ENCODE measurements at regions not wholly inside any gene's neighbourhood (a gene's known extent, or its start where the extent isn't known, plus 50 kb on each side); places are given as distances from the start of the nearest gene placed in this dataset.
A peak's percentile ranks its signal among the peaks of the same experiment; 100 is the strongest.
"Not testable (repeated sequence)": the region's sequence is repeated elsewhere in the genome, so short reads cannot be mapped to it uniquely, and the experiment has no call there.

- WGBS, 2 donors: 0% methylated on average over 38 of the region's 48 CpGs; no CpG with 5 or more reads in 1 of the 2 donors
- not testable (repeated sequence) for H3K27me3 ChIP-seq
These were observed 1707.8 kb downstream of the SPATA31A7 start for GRCh38 chr9:62897411-62898225.

GRCh38 chr9:62899666-62900065, 1709.8 kb downstream of the SPATA31A7 start:
- not testable (repeated sequence) for H3K36me3 ChIP-seq; H3K4me3 ChIP-seq; H3K27me3 ChIP-seq; H3K4me1 ChIP-seq; H3K27ac ChIP-seq; ATAC-seq (ENCODE audit: low FRiP score in 2 of 2); DNase-seq; H3K9me3 ChIP-seq
- 91 to 95% methylated on average over 2 to 4 of the region's 4 CpGs for WGBS, 2 donors

More at GRCh38 chr9:62897411-62898225, 1707.8 kb downstream of the SPATA31A7 start:
- DNase-seq: peak; percentile 41 to 88
- TF ChIP-seq POLR2AphosphoS5 (IDR thresholded peaks at IDR 0.05) (peak in 1 of 2 donors; percentile 58), POLR2A (IDR thresholded peaks at IDR 0.05) (peak in 1 of 4 donors; percentile 55)
- H3K36me3 ChIP-seq; H3K4me1 ChIP-seq; H3K9me3 ChIP-seq; ATAC-seq (ENCODE audit: low FRiP score in 2 of 2): not testable (repeated sequence)
- H3K27ac ChIP-seq: peak overlapping the region; percentile 60 to 87 (median 72)
- H3K4me3 ChIP-seq: peak overlapping the region; percentile 32 to 55 (median 38)

DNA sequence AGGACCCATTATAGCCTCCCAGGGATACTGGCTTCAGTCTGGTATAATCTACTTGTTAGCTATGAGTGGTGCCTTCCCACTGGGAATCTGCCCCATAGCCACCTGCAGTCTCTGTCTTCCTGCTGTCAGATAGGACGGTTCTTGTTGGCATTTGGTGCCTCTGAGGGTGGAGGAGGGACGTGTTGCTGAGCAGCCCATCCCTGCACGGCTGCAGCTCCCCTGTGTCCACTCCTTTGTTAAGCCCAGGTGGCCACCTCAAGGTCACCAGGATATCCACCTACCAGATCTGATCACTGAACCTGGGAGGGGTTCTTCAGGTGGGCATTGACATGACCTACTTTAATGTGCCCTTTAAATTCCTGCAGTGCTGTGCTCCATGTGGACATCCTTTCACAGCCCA, 1714.2 kb downstream of the SPATA31A7 start:
- DNase-seq: peak in 1 of 2 donors; percentile 15

DNA sequence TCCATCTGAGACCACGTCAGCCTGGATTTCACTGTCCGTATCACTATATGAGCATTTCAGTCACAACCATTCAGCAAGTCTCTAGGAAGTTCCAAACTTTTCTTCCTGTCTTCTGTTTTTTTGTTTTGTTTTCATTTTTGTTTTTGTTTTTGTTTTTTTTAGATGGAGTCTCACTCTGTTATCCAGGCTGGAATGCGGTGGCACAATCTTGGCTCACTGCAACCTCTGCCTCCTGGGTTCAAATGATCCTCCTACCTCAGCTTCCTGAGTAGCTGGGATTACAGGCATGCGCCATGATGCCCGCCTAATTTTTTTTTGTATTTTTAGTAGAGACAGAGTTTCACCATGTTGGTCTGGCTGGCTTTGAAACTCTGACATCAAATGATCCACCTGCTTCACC, 1715.9 kb downstream of the SPATA31A7 start:
- not testable (repeated sequence) for H3K36me3 ChIP-seq; DNase-seq; ATAC-seq (ENCODE audit: low FRiP score in 2 of 2); H3K9me3 ChIP-seq; H3K4me1 ChIP-seq; H3K27me3 ChIP-seq; H3K4me3 ChIP-seq; H3K27ac ChIP-seq
- 96 to 97% methylated on average over 3 of the region's 5 CpGs for WGBS, 2 donors

More for the DNA sequence above, 1714.2 kb downstream of the SPATA31A7 start:
- not testable (repeated sequence) for H3K4me3 ChIP-seq; ATAC-seq (ENCODE audit: low FRiP score in 2 of 2); H3K27ac ChIP-seq; H3K36me3 ChIP-seq; H3K4me1 ChIP-seq; H3K9me3 ChIP-seq; H3K27me3 ChIP-seq
- 92 to 100% methylated on average over 3 of the region's 3 CpGs for WGBS, 2 donors

DNA sequence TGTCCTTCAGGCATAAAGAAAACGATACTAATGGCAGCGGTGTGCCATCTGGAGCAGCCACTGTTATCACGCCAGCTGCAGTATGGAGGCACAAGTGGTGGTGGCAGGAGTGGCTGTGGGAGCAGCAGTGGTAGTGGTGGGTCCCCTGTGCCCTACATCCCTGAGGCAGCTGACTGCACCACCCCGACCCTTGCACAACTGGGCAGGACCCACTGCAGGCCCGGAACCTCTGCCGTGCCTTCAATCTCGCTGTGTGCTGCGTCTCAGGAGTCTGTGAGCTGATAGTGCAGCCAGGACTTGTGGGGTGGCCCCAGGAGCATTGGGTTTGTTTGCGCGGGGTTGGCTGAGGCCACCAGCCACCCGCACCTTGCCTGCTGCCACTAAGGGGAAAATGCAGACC, 1718.0 kb downstream of the SPATA31A7 start:
- H3K36me3 ChIP-seq; H3K27ac ChIP-seq; ATAC-seq (ENCODE audit: low FRiP score in 2 of 2); H3K4me3 ChIP-seq; H3K9me3 ChIP-seq; H3K27me3 ChIP-seq; H3K4me1 ChIP-seq: not testable (repeated sequence)
- WGBS, 2 donors: 90% methylated on average over 7 of the region's 11 CpGs; no CpG with 5 or more reads in 1 of the 2 donors
- DNase-seq: peak in 1 of 2 donors; percentile 49

DNA sequence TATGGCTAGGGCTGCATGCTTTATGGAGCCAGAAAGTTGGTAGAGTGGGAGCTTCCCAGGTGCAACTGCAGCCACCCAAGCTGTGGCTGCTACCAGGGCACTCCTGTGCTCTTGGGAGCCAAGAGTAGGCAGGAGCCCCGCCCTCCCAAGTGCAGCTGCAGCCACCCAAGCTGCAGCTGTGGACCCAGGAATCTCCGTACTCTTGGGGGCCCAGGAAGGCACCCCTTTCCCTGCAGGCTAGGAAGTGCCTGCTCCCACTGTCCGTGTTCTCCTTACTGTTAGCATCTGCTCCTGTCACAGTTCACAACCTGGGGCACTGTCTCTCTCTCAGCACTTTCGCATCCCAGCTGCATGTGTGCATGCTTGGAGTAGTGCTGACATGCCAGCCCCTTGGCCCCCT, 1718.4 kb downstream of the SPATA31A7 start:
- not testable (repeated sequence) for H3K36me3 ChIP-seq; H3K27ac ChIP-seq; H3K4me3 ChIP-seq; ATAC-seq (ENCODE audit: low FRiP score in 2 of 2); H3K9me3 ChIP-seq; H3K4me1 ChIP-seq; H3K27me3 ChIP-seq
- WGBS, 2 donors: no CpG with 5 or more reads among the region's 4 CpGs
- peak in 1 of 2 donors; percentile 32 for DNase-seq

GRCh38 chr9:62909447-62909846, 1719.6 kb downstream of the SPATA31A7 start:
- not testable (repeated sequence) for H3K4me3 ChIP-seq; H3K27me3 ChIP-seq; H3K36me3 ChIP-seq; H3K4me1 ChIP-seq; DNase-seq; H3K9me3 ChIP-seq; H3K27ac ChIP-seq; ATAC-seq (ENCODE audit: low FRiP score in 2 of 2)
- WGBS, 2 donors: 82 to 89% methylated on average over 4 to 6 of the region's 8 CpGs

- not testable (repeated sequence) for DNase-seq; ATAC-seq (ENCODE audit: low FRiP score in 2 of 2); H3K27ac ChIP-seq; H3K4me3 ChIP-seq; H3K4me1 ChIP-seq; H3K27me3 ChIP-seq; H3K9me3 ChIP-seq; H3K36me3 ChIP-seq
- WGBS, 2 donors: no CpG with 5 or more reads among the region's 4 CpGs
These were observed 1722.4 kb downstream of the SPATA31A7 start for GRCh38 chr9:62912278-62912677.

- DNase-seq: peak; percentile 6 to 25
- H3K4me3 ChIP-seq: peak overlapping the region in 1 of 4 donors; percentile 21
- not testable (repeated sequence) for ATAC-seq (ENCODE audit: low FRiP score in 2 of 2); H3K4me1 ChIP-seq; H3K9me3 ChIP-seq; H3K27me3 ChIP-seq; H3K36me3 ChIP-seq; H3K27ac ChIP-seq
- 49 to 50% methylated on average over 11 to 13 of the region's 21 CpGs for WGBS, 2 donors
These were observed 1725.3 kb downstream of the SPATA31A7 start for GRCh38 chr9:62915168-62915567.

DNA sequence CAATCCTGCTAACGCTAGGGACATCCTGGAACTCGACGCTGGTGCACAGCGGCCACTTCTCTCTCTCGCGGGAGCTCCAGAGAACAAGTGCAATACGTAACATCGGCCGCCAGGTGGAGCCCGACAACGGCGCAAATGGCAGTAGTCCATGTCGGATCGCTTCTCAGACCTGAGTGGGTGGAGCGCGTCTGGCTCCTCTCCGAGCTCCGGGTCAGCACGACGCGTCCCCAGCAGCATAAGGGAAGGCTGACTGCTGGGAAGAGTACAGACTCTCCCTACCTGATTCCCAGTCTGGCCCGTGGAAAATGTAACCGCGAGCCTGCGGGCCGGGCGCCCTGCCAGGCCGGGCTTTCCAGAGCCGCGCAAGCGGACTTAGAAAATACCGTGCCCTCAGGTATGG, 1725.8 kb downstream of the SPATA31A7 start:
- not testable (repeated sequence) for H3K36me3 ChIP-seq, H3K9me3 ChIP-seq, H3K27ac ChIP-seq, H3K4me3 ChIP-seq, H3K4me1 ChIP-seq, H3K27me3 ChIP-seq
- no CpG with 5 or more reads among the region's 32 CpGs for WGBS, 2 donors
- ATAC-seq (ENCODE audit: low FRiP score in 2 of 2): peak; percentile 97 to 100
- DNase-seq: peak in 1 of 2 donors; percentile 10

DNA sequence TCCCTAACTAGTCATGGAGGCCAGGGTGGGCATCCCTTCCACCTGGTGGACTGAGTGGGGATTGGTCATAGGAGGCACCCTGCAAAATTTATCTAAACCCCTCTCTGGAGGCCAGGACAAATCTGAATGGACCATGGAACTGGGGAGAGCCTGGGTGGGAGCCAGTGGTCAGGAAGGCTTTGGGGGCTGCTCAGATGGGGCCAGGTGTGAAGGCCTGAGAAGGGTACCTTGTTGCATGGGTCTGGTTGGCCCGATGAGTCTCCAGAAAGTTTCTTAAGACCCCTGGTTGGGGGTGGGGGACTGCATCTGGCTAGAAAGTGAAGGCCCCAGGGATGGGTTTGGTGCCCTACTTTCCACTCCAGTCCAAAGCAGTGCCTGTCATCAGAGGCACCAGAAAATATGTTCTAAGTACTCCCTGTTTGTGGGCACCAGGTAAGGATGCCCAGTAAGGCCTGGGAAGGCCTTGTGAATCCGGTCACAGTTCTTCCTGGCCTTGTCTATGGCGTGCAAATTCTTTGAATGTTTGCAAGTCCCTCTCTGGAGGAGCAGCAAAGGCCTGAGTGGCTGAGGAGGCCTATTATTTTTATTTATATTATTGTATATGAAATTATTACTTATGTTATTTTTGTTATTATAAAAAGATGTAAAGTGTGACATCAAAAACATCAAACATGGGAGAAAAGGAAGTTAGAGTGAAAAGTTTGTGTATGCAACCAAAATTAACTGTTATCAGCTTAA, 1729.0 kb downstream of the SPATA31A7 start:
- not testable (repeated sequence) for ATAC-seq (ENCODE audit: low FRiP score in 2 of 2); H3K27ac ChIP-seq; H3K4me3 ChIP-seq; H3K36me3 ChIP-seq; DNase-seq; H3K4me1 ChIP-seq; H3K9me3 ChIP-seq; H3K27me3 ChIP-seq
- 84 to 85% methylated on average over 3 of the region's 3 CpGs for WGBS, 2 donors

GRCh38 chr9:62931484-62931883, 1741.6 kb downstream of the SPATA31A7 start:
- H3K27me3 ChIP-seq; ATAC-seq (ENCODE audit: low FRiP score in 2 of 2); H3K4me1 ChIP-seq; H3K36me3 ChIP-seq; DNase-seq; H3K27ac ChIP-seq; H3K9me3 ChIP-seq; H3K4me3 ChIP-seq: not testable (repeated sequence)
- no CpG with 5 or more reads among the region's 4 CpGs for WGBS, 2 donors

GRCh38 chr9:62952840-62953239, 1763.0 kb downstream of the SPATA31A7 start:
- not testable (repeated sequence) for H3K4me1 ChIP-seq; DNase-seq; H3K36me3 ChIP-seq; ATAC-seq (ENCODE audit: low FRiP score in 2 of 2); H3K9me3 ChIP-seq; H3K4me3 ChIP-seq; H3K27ac ChIP-seq; H3K27me3 ChIP-seq
- WGBS, 2 donors: no CpG with 5 or more reads among the region's 2 CpGs

All from upper lobe of left lung (tissue), 6 donors.